ENCODE measurements at regions not wholly inside any gene's neighbourhood (a gene's known extent, or its start where the extent isn't known, plus 50 kb on each side); places are given as distances from the start of the nearest gene placed in this dataset.

DNA sequence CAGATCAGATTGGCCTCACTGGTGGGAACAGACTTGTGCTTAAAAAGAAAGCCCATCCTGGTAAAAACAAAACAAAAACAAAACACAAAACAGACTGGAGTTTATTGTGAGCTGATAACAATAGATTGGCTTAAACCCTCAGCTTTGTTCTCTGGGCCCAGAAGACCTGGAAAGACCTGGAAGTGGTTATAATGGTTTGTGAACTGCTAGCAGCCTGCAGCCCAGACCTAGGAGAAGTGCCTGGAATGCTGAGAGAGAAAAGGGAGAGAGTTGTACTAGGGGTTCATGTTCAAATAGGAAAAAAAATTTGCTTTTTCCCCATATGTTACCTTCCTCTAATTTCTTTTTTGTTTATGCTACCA lies 396.6 kb downstream of the DMAC1 start:
- Mint-ChIP-seq H3K4me3 (no peak overlapping the region), H3K36me3 (ENCODE audit: low read depth) (no peaks in the 10 kb centered on the region), H3K27ac (no peak overlapping the region), H3K27me3 (peaks cover 5% of the 10 kb centered on the region), H3K9me3 (no peaks in the 10 kb centered on the region), H3K4me1 (ENCODE audit: low read depth) (peaks cover 18% of the 10 kb centered on the region)
- intact Hi-C loops (cut with micrococcal nuclease), result no loop called here

DNA sequence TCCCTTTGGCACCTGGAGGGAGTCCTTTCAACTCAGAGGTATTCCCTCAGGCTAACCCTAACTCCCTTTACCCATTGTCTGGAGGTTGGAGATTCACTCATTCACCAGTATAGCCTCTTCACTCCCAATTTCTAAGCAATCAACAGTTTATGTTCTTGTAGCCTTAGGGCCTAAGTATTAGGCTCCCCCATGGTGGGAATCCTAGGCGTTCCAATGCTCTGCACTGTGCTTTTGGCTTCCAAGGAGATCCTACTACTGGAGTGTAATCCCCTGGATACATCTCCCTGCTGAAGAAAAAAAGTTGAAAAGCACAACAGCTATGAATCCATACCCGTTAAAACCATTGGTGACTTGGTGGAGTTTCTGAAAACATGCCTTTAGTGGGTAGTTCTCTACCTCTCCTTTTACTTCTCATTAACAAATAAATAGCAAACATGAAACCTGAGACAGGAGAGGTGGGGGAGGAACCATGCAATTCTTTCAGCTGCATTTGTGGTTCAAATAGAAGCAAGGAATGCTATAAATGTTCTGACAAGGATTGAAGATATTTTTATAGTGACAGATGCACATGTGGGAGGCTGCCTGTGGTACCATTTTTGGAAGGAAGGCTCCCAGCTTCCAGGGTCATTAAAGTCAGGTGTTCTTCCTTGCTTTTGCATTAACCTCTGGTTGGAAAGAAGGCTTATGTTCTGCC lies 397.1 kb downstream of the DMAC1 start:
- intact Hi-C loops (cut with micrococcal nuclease), result loop anchor here (1.0 kb wide), 1 partner anchor 134 kb away; no protein-coding TSS in a partner anchor
- H3K36me3 Mint-ChIP-seq (ENCODE audit: low read depth), result no peaks in the 10 kb centered on the region
- H3K4me3 Mint-ChIP-seq, result no peak overlapping the region
- H3K4me1 Mint-ChIP-seq (ENCODE audit: low read depth), result peaks cover 18% of the 10 kb centered on the region
- H3K9me3 Mint-ChIP-seq, result no peaks in the 10 kb centered on the region
- H3K27ac Mint-ChIP-seq, result no peak overlapping the region
- H3K27me3 Mint-ChIP-seq, result peaks cover 5% of the 10 kb centered on the region

GRCh38 chr9:7401116-7401515 lies 398.5 kb downstream of the DMAC1 start:
- Mint-ChIP-seq H3K9me3 (no peaks in the 10 kb centered on the region), H3K27ac (no peak overlapping the region), H3K27me3 (peaks cover 5% of the 10 kb centered on the region), H3K4me1 (ENCODE audit: low read depth) (peaks cover 9% of the 10 kb centered on the region), H3K36me3 (ENCODE audit: low read depth) (no peaks in the 10 kb centered on the region), H3K4me3 (no peak overlapping the region)
- intact Hi-C loops (cut with micrococcal nuclease), result no loop called here

DNA sequence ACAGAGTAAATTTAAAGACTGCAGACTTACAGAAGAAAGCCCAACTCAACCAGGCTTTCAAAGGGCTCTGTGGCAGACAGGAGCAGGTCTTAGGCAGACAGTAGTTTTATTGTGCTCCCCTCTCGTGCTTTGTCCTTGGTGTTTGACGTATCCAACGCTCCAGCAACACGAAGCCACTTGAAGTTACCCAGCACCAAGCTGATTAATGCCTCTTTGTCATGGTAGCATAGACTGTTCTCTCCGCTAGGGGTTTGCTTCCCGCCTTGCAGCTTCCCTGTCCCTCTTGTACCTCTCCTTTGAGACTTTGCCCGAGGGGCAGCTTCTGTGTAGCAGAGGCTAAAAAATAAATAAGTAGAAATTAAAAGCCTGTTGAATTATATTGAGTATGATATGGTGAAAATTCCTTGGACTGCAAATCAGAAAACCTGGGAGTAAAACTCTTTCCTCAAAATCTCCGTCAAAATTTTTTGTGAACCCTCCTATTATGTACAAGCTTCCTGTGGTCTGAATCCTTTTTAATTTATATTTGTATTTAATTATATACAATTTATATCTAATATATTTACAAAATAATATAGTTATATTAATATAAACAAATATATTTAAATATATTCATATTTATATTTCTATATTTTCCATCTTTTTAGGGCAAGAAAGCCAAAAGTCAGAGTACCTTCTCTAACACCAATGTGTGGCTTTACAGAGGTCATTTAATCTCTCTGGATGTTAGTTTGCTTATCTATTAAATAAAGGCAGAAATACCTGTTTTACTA lies 405.4 kb downstream of the DMAC1 start:
- Mint-ChIP-seq H3K27me3 (no peaks in the 10 kb centered on the region), H3K9me3 (no peaks in the 10 kb centered on the region), H3K4me1 (ENCODE audit: low read depth) (no peaks in the 10 kb centered on the region), H3K36me3 (ENCODE audit: low read depth) (no peaks in the 10 kb centered on the region), H3K27ac (no peak overlapping the region), H3K4me3 (no peak overlapping the region)
- intact Hi-C loops (cut with micrococcal nuclease), result no loop called here

- Mint-ChIP-seq H3K36me3 (ENCODE audit: low read depth) (no peaks in the 10 kb centered on the region), H3K27me3 (no peaks in the 10 kb centered on the region), H3K27ac (no peak overlapping the region), H3K4me3 (no peak overlapping the region), H3K4me1 (ENCODE audit: low read depth) (no peaks in the 10 kb centered on the region), H3K9me3 (no peaks in the 10 kb centered on the region)
- intact Hi-C loops (cut with micrococcal nuclease), result no loop called here
Measured at GRCh38 chr9:7392148-7392547, 407.4 kb downstream of the DMAC1 start.

GRCh38 chr9:7388755-7389154 lies 410.8 kb downstream of the DMAC1 start:
- Mint-ChIP-seq H3K27me3 (no peaks in the 10 kb centered on the region), H3K27ac (no peak overlapping the region), H3K9me3 (no peaks in the 10 kb centered on the region), H3K4me1 (ENCODE audit: low read depth) (peaks cover 6% of the 10 kb centered on the region), H3K4me3 (no peak overlapping the region), H3K36me3 (ENCODE audit: low read depth) (no peaks in the 10 kb centered on the region)
- intact Hi-C loops (cut with micrococcal nuclease), result no loop called here

GRCh38 chr9:7387840-7388239 lies 411.7 kb downstream of the DMAC1 start:
- intact Hi-C loops (cut with micrococcal nuclease), result no loop called here
- H3K27me3 Mint-ChIP-seq, result no peaks in the 10 kb centered on the region
- H3K27ac Mint-ChIP-seq, result no peak overlapping the region
- peaks cover 6% of the 10 kb centered on the region for H3K4me1 Mint-ChIP-seq (ENCODE audit: low read depth)
- no peak overlapping the region for H3K4me3 Mint-ChIP-seq
- no peaks in the 10 kb centered on the region for H3K36me3 Mint-ChIP-seq (ENCODE audit: low read depth)
- no peaks in the 10 kb centered on the region for H3K9me3 Mint-ChIP-seq

DNA sequence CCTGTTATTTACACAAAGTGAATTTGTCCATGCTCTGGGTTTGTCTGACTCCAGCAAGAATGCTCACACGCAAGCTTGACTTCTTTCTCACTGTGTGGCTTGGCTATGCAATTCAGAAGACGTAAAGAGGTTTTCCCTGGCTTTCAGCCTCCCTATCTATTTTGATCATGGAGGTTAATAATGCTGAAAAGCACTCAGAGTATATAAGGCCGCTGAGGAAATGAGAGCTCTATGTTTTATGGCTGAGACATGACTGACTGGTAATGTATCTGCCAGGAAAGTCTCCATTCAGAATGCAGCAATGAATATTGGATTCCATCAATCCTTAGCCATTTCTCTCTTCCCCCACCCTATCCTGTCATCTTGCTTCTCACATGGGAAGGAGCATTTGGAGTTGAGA lies 417.3 kb downstream of the DMAC1 start:
- Mint-ChIP-seq H3K27ac (no peak overlapping the region), H3K4me1 (ENCODE audit: low read depth) (peaks cover 6% of the 10 kb centered on the region), H3K36me3 (ENCODE audit: low read depth) (no peaks in the 10 kb centered on the region)

GRCh38 chr9:7377489-7377888 lies 422.1 kb downstream of the DMAC1 start:
- Mint-ChIP-seq H3K4me1 (ENCODE audit: low read depth) (no peaks in the 10 kb centered on the region), H3K36me3 (ENCODE audit: low read depth) (no peaks in the 10 kb centered on the region), H3K27ac (no peak overlapping the region), H3K4me3 (no peak overlapping the region), H3K27me3 (no peaks in the 10 kb centered on the region), H3K9me3 (peaks cover 16% of the 10 kb centered on the region)
- intact Hi-C loops (cut with micrococcal nuclease), result no loop called here

More for the DNA sequence above, 417.3 kb downstream of the DMAC1 start:
- intact Hi-C loops (cut with micrococcal nuclease), result no loop called here
- Mint-ChIP-seq H3K9me3 (peaks cover under 1% of the 10 kb centered on the region), H3K27me3 (no peaks in the 10 kb centered on the region), H3K4me3 (no peak overlapping the region)

- no peak overlapping the region for H3K27ac Mint-ChIP-seq
- intact Hi-C loops (cut with micrococcal nuclease), result no loop called here
- H3K4me3 Mint-ChIP-seq, result no peak overlapping the region
- H3K9me3 Mint-ChIP-seq, result peaks cover 16% of the 10 kb centered on the region
- no peaks in the 10 kb centered on the region for H3K4me1 Mint-ChIP-seq (ENCODE audit: low read depth)
- H3K36me3 Mint-ChIP-seq (ENCODE audit: low read depth), result no peaks in the 10 kb centered on the region
- H3K27me3 Mint-ChIP-seq, result no peaks in the 10 kb centered on the region
Measured at GRCh38 chr9:7376833-7377232, 422.7 kb downstream of the DMAC1 start.

DNA sequence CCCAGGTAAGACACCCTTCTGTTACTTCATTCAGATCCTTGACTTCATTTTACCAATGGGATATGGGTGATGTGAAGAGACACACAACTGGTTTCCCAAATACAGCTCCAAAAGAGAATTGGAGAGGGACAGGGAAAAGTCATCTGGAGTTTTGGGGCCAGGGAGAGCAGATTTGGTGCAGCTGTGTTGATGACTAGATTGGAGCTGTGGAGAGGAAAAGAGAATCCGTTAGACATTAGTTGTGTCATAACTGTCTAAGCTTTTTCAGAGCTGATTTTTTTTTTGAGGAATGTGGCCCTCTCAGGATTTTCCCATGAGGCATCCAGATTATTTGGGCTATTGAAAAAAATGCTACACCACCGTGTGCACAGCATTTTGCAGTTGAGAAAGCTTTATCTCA lies 423.4 kb downstream of the DMAC1 start:
- Mint-ChIP-seq H3K27me3 (no peaks in the 10 kb centered on the region), H3K4me3 (no peak overlapping the region), H3K27ac (no peak overlapping the region), H3K4me1 (ENCODE audit: low read depth) (no peaks in the 10 kb centered on the region), H3K36me3 (ENCODE audit: low read depth) (no peaks in the 10 kb centered on the region), H3K9me3 (peaks cover 16% of the 10 kb centered on the region)
- intact Hi-C loops (cut with micrococcal nuclease), result no loop called here

DNA sequence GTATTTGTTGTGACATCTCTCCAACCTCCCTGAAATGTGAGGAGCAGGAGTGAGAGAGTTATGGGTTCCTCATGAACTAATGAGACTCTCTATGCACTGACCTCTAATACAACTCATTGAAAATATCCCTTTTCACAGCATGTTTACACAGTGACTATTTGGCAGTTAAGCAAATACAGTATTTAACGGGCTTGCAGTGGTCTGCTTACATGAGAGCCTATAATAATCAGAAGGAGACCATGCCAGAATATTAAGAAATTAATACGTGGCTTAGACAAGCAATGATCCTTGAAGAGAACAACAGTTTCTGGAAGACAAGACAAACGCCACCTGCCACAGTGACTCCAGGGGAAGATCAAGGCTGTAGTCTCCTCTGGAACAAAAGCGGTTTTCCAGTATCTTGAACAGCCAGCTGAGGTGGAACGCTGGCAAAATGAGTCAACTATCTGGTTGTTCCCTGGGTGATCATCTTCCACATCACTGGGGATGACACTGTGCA lies 424.5 kb downstream of the DMAC1 start:
- intact Hi-C loops (cut with micrococcal nuclease), result no loop called here
- H3K27me3 Mint-ChIP-seq, result no peaks in the 10 kb centered on the region
- no peaks in the 10 kb centered on the region for H3K36me3 Mint-ChIP-seq (ENCODE audit: low read depth)
- no peaks in the 10 kb centered on the region for H3K4me1 Mint-ChIP-seq (ENCODE audit: low read depth)
- H3K9me3 Mint-ChIP-seq, result peaks cover 16% of the 10 kb centered on the region
- H3K4me3 Mint-ChIP-seq, result no peak overlapping the region
- no peak overlapping the region for H3K27ac Mint-ChIP-seq

- Mint-ChIP-seq H3K27ac (no peak overlapping the region), H3K4me3 (no peak overlapping the region), H3K9me3 (peaks cover 3% of the 10 kb centered on the region), H3K4me1 (ENCODE audit: low read depth) (peaks cover 8% of the 10 kb centered on the region), H3K27me3 (no peaks in the 10 kb centered on the region), H3K36me3 (ENCODE audit: low read depth) (no peaks in the 10 kb centered on the region)
- intact Hi-C loops (cut with micrococcal nuclease), result no loop called here
Measured at GRCh38 chr9:7370988-7371387, 428.6 kb downstream of the DMAC1 start.

DNA sequence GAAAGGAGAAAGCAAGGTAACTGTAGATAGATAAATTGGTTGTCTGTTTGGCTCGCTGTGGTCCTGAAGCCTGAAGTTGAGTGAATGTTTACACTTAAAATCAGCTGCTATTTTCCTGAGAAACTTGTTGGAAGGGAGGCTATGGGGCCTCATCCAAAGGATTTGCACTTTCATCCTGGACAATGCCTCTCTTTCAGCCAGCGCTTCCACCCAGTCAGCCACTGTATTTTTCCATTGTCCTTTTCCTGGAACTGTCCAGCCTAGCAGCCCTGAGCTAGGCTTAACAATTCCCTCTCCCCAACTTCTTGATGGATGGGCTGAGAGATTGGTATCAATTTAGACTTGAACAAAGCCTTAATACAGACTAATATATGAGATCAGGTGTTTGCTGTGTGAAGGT lies 429.2 kb downstream of the DMAC1 start:
- H3K4me1 Mint-ChIP-seq (ENCODE audit: low read depth), result peaks cover 8% of the 10 kb centered on the region

More for the DNA sequence above, 429.2 kb downstream of the DMAC1 start:
- Mint-ChIP-seq H3K36me3 (ENCODE audit: low read depth) (no peaks in the 10 kb centered on the region), H3K27ac (no peak overlapping the region), H3K9me3 (no peaks in the 10 kb centered on the region), H3K27me3 (no peaks in the 10 kb centered on the region), H3K4me3 (no peak overlapping the region)
- intact Hi-C loops (cut with micrococcal nuclease), result no loop called here
